Spleen (tissue), 7 donors: ENCODE measurements at regions not wholly inside any gene's neighbourhood (a gene's known extent, or its start where the extent isn't known, plus 50 kb on each side); places are given as distances from the start of the nearest gene placed in this dataset.

ENCODE experiments used
- CTCF ChIP-seq, 11 experiments: fragments of 200-600 bp in 7 of 11; fragments of 450-650 bp in 4 of 11; sonication (generic) in 4 of 11; IDR thresholded peaks in 8 of 11; conservative IDR thresholded peaks in 3 of 11; 1 replicate in 7 of 11; 2 replicates in 4 of 11; pipeline versions ENCODE4 v1.4.0 to v1.8.0; 2016 to 2021; ENCODE audit warnings: antibody characterized with exemption in 11 of 11, inconsistent platforms in 4 of 11, mild to moderate bottlenecking in 1 of 11
- POLR2AphosphoS5 ChIP-seq, 3 donors: sonication (generic); formaldehyde crosslinking; IDR thresholded peaks; one replicate each; pipeline ENCODE4 v1.5.1; 2017; ENCODE audit warnings: antibody characterized with exemption in 3 of 3
- donor health status: DM: no; HTN: no; CAD: no; lungs with moderate emphysema.
- donor health status: DM: no; HTN: no; CAD: no.
- donor health status: DM: no; HTN: no; CAD: no.

DNA sequence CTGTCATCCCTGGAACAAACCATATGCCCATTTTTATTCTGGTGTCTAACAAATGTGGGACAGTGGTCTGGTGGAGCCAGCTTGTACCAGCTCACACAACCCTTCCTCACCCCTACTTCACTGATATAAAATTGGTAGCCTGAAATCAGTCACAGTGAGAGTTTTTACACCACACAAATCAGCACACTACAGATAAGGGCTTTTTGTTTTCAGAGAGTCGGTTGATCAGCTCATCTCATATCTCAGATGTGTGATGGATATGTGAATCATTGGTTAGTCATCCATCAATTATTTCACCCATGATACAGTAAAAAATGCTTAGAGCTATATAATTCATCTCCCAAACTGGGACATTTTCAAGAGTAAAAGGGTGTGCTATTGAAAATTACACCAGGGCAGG, 529.2 kb downstream of the EBF1 start:
- no peak for TF ChIP-seq CTCF (IDR thresholded peaks at IDR 0.05 in 8 of 11, conservative IDR thresholded peaks at IDR 0.05 in 3 of 11)
- TF ChIP-seq POLR2AphosphoS5 (IDR thresholded peaks at IDR 0.05) = no peak
